IMR-90 (cell line): ENCODE measurements at regions not wholly inside any gene's neighbourhood (a gene's known extent, or its start where the extent isn't known, plus 50 kb on each side); places are given as distances from the start of the nearest gene placed in this dataset.

Experiments used
- ATAC-seq: fragments of 200-7000 bp; cut with Tn5 transposase; 2 replicates; pipeline ENCODE4 v1.9.1; 2020; ENCODE audit warnings: low read depth, mild to moderate bottlenecking, moderate library complexity
- BruUV-seq: library from RNA; stranded (reverse); fragments of 400-500 nt; replicated peaks from 2 replicates; lab custom pipeline; 2021; lab: Mats Ljungman, UMichigan
- CTCF ChIA-PET: fragments of 300-600 bp; formaldehyde crosslinking; extraction: SDS; loops from one replicate; lab custom pipeline; 2021; ENCODE audit warnings: antibody characterized with exemption; lab: Yijun Ruan, JAX
- POLR2A ChIA-PET: fragments of 300-600 bp; sonication (Branson Sonifier 250); formaldehyde crosslinking; loops from one replicate; lab custom pipeline; 2022; ENCODE audit warnings: antibody characterized with exemption; ENCODE audit not compliant: unreplicated experiment; lab: Charles Lee
- DNase-seq: peaks from one replicate; pipeline ENCODE4 v3.0.0; 2013
- H2AFZ ChIP-seq: replicated peaks from 2 replicates; pipeline ENCODE3; 2013; ENCODE audit warnings: low read length, mild to moderate bottlenecking; ENCODE audit not compliant: poor library complexity
- H2AK5ac ChIP-seq: 2 replicates; pipeline ENCODE4 v1.6.1; 2013; ENCODE audit warnings: low read depth, low read length, inconsistent platforms
- H2AK9ac ChIP-seq: replicated peaks from 2 replicates; pipeline ENCODE3; 2013; ENCODE audit warnings: mild to moderate bottlenecking, low read depth, low read length, moderate library complexity; ENCODE audit not compliant: poor library complexity
- H2BK120ac ChIP-seq: 2 replicates; pipeline ENCODE4 v1.6.1; 2013; ENCODE audit warnings: low read depth, low read length, inconsistent platforms
- H2BK15ac ChIP-seq: 3 replicates; pipeline ENCODE4 v1.6.1; 2013; ENCODE audit warnings: low read depth, low read length, inconsistent platforms
- H2BK20ac ChIP-seq: 2 replicates; pipeline ENCODE4 v1.6.1; 2013; ENCODE audit warnings: low read depth, mild to moderate bottlenecking, inconsistent platforms, low read length, moderate library complexity
- H2BK5ac ChIP-seq: 2 replicates; pipeline ENCODE4 v1.6.1; 2013; ENCODE audit warnings: mild to moderate bottlenecking, low read depth, low read length, inconsistent platforms; ENCODE audit not compliant: poor library complexity, severe bottlenecking
- H3K14ac ChIP-seq: replicated peaks from 2 replicates; pipeline ENCODE4 v1.6.1; 2013; ENCODE audit warnings: low read depth, low read length, inconsistent platforms
- H3K18ac ChIP-seq: 2 replicates; pipeline ENCODE4 v1.6.1; 2013; ENCODE audit warnings: low read depth, low read length, control low read depth
- H3K23ac ChIP-seq: 2 replicates; pipeline ENCODE4 v1.6.1; 2013; ENCODE audit warnings: low read depth, low read length, inconsistent platforms
- H3K27ac ChIP-seq: 2 replicates; pipeline ENCODE4 v1.5.1; 2013; ENCODE audit warnings: mild to moderate bottlenecking, control low read depth, low read length; ENCODE audit not compliant: insufficient read depth
- H3K27me3 ChIP-seq: 2 replicates; pipeline ENCODE4 v1.6.1; 2013; ENCODE audit warnings: low read length; ENCODE audit not compliant: control insufficient read depth, insufficient read depth
- H3K36me3 ChIP-seq: 2 replicates; pipeline ENCODE4 v1.6.1; 2013; ENCODE audit warnings: low read length, mixed read lengths; ENCODE audit not compliant: control insufficient read depth, insufficient read depth
- H3K4ac ChIP-seq: 2 replicates; pipeline ENCODE4 v1.6.1; 2013; ENCODE audit warnings: low read depth, low read length, inconsistent platforms
- H3K4me1 ChIP-seq: 2 replicates; pipeline ENCODE4 v1.6.1; 2013; ENCODE audit warnings: low read length, mixed read lengths; ENCODE audit not compliant: control insufficient read depth, insufficient read depth
- H3K4me2 ChIP-seq: 2 replicates; pipeline ENCODE4 v1.6.1; 2013; ENCODE audit warnings: low read depth, mild to moderate bottlenecking, control low read depth, low read length, moderate library complexity
- H3K4me3 ChIP-seq: 2 replicates; pipeline ENCODE4 v1.5.1; 2013; ENCODE audit warnings: low read depth, mild to moderate bottlenecking, control low read depth, low read length, moderate library complexity; ENCODE audit not compliant: insufficient read depth
- H3K56ac ChIP-seq: 2 replicates; pipeline ENCODE4 v1.6.1; 2013; ENCODE audit warnings: low read length, inconsistent platforms; ENCODE audit not compliant: insufficient read depth; ENCODE audit errors: extremely low read depth
- H3K79me1 ChIP-seq, 2 experiments: 2 replicates each; pipeline ENCODE4 v1.6.1; 2013; ENCODE audit warnings: low read length in 2 of 2, inconsistent platforms in 1 of 2, low read depth in 1 of 2
- H3K9ac ChIP-seq: 2 replicates; pipeline ENCODE4 v1.6.1; 2013; ENCODE audit warnings: low read depth, low read length, control low read depth
- H3K9me1 ChIP-seq: 2 replicates; pipeline ENCODE4 v1.6.1; 2013; ENCODE audit warnings: low read length, inconsistent platforms; ENCODE audit not compliant: insufficient read depth
- H3K9me3 ChIP-seq: 2 replicates; pipeline ENCODE4 v1.6.1; 2013; ENCODE audit warnings: low read length; ENCODE audit not compliant: control insufficient read depth, insufficient read depth
- H4K20me1 ChIP-seq: 2 replicates; pipeline ENCODE4 v1.6.1; 2013; ENCODE audit warnings: low read length, inconsistent platforms; ENCODE audit not compliant: insufficient read depth
- H4K5ac ChIP-seq: 2 replicates; pipeline ENCODE4 v1.6.1; 2013; ENCODE audit warnings: mild to moderate bottlenecking, low read depth, low read length, control low read depth
- H4K8ac ChIP-seq, 2 experiments: 2 replicates each; pipeline ENCODE4 v1.6.1; 2013; ENCODE audit warnings: low read depth in 2 of 2, low read length in 2 of 2, control low read depth in 1 of 2, inconsistent platforms in 1 of 2
- H4K91ac ChIP-seq: 2 replicates; pipeline ENCODE4 v1.6.1; 2013; ENCODE audit warnings: low read depth, low read length, inconsistent platforms; ENCODE audit not compliant: insufficient read depth
- CHD1 ChIP-seq: IDR thresholded peaks from 2 replicates; pipeline ENCODE4 v1.6.1; 2012; ENCODE audit warnings: low read depth, low read length, improper control_type of control experiment
- FOS ChIP-seq: fragments of 150-350 bp; IDR thresholded peaks from 2 replicates; pipeline ENCODE4 v1.6.1; 2016; ENCODE audit warnings: low read depth, low read length
- MAFK ChIP-seq: IDR thresholded peaks from 2 replicates; pipeline ENCODE4 v1.6.1; 2012; ENCODE audit warnings: low read depth, low read length, improper control_type of control experiment
- MXI1 ChIP-seq: IDR thresholded peaks from 2 replicates; pipeline ENCODE4 v1.6.1; 2012; ENCODE audit warnings: low read depth, mild to moderate bottlenecking, low read length, moderate library complexity, borderline replicate concordance
- NFE2L2 ChIP-seq: fragments of 150-350 bp; IDR thresholded peaks from 2 replicates; pipeline ENCODE4 v1.6.1; 2016; ENCODE audit warnings: low read depth, mild to moderate bottlenecking, low read length
- RAD21 ChIP-seq: IDR thresholded peaks from 2 replicates; pipeline ENCODE4 v1.6.1; 2012; ENCODE audit warnings: low read length, improper control_type of control experiment
- WGBS, 2 experiments: methylation state at CpG; one replicate each; pipeline versions ENCODE4 v1.1.5 to v1.1.7; 2013; ENCODE audit warnings: missing lambda C conversion rate in 2 of 2; ENCODE audit not compliant: insufficient read length in 1 of 2; ENCODE audit errors: extremely low coverage in 2 of 2; 5-methylcytosine and 5-hydroxymethylcytosine counted together
- dilution Hi-C: fragments of 300-500 bp; cut with HindIII; formaldehyde crosslinking; loops from one replicate; pipeline ENCODE4 v1.14.3; 2018; ENCODE audit warnings: low sequenced_read_pairs; ENCODE audit not compliant: unreplicated experiment
- in situ Hi-C: fragments of 300-500 bp; cut with MboI; formaldehyde crosslinking; loops from 3 replicates; pipeline ENCODE4 v1.14.3; 2019; ENCODE audit warnings: low sequenced_read_pairs, inconsistent platforms, mixed read lengths
- intact Hi-C: fragments of 100-400 bp; cut with micrococcal nuclease; formaldehyde crosslinking; loops from 2 replicates; pipeline ENCODE4 v1.10.0; 2022
- TF ChIP-seq, protein P1 (sequence below): conservative IDR thresholded peaks from 2 replicates; pipeline ENCODE4 v1.5.1; 2012; ENCODE audit warnings: mild to moderate bottlenecking, low read depth, low read length, improper control_type of control experiment

- Histone ChIP-seq H3K18ac (no peak overlapping the region), H4K91ac (no peak overlapping the region), H2BK5ac (no peak overlapping the region), H2AFZ (no peak overlapping the region), H3K56ac (no peak overlapping the region), H3K27ac (no peak overlapping the region), H3K4me3 (no peak overlapping the region), H3K4me2 (no peak overlapping the region), H4K20me1 (no peaks in the 10 kb centered on the region), H2BK15ac (no peak overlapping the region), H4K5ac (no peak overlapping the region), H3K79me1 (no peaks in the 10 kb centered on the region), H3K9me3 (no peaks in the 10 kb centered on the region; the same call in 1 of the 2 replicates), H2AK9ac (no peak overlapping the region), H3K9ac (no peak overlapping the region), H2AK5ac (no peak overlapping the region), H3K27me3 (no peaks in the 10 kb centered on the region), H3K14ac (no peak overlapping the region), H2BK20ac (no peak overlapping the region), H3K4me1 (peaks cover 4% of the 10 kb centered on the region), H3K23ac (no peak overlapping the region), H3K36me3 (no peaks in the 10 kb centered on the region), H3K9me1 (no peaks in the 10 kb centered on the region), H4K8ac (no peak overlapping the region), H2BK120ac (no peak overlapping the region), H3K4ac (no peak overlapping the region)
- ChIA-PET POLR2A (no interaction called here), CTCF (no interaction called here)
- dilution Hi-C loops (no loop called here), intact Hi-C loops (no loop called here), in situ Hi-C loops (no loop called here)
- DNase-seq: no peak
- WGBS, 2 experiments: 42% methylated on average over 2 of the region's 5 CpGs; no CpG with 5 or more reads in 1 of the 2 experiments
- no peak for TF ChIP-seq NFE2L2
- TF ChIP-seq MXI1: no peak
- TF ChIP-seq, protein P1, sequence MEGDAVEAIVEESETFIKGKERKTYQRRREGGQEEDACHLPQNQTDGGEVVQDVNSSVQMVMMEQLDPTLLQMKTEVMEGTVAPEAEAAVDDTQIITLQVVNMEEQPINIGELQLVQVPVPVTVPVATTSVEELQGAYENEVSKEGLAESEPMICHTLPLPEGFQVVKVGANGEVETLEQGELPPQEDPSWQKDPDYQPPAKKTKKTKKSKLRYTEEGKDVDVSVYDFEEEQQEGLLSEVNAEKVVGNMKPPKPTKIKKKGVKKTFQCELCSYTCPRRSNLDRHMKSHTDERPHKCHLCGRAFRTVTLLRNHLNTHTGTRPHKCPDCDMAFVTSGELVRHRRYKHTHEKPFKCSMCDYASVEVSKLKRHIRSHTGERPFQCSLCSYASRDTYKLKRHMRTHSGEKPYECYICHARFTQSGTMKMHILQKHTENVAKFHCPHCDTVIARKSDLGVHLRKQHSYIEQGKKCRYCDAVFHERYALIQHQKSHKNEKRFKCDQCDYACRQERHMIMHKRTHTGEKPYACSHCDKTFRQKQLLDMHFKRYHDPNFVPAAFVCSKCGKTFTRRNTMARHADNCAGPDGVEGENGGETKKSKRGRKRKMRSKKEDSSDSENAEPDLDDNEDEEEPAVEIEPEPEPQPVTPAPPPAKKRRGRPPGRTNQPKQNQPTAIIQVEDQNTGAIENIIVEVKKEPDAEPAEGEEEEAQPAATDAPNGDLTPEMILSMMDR: no peak
- no peak for TF ChIP-seq MAFK
- TF ChIP-seq FOS: no peak
- no peak for TF ChIP-seq RAD21
- TF ChIP-seq CHD1: no peak
- no peak for ATAC-seq
- BruUV-seq: no TSS peak
Observed at GRCh38 chr2:200021449-200022114, 66.2 kb downstream of the MAIP1 start.
